Sigmoid colon (tissue), 4 donors: ENCODE measurements at regions not wholly inside any gene's neighbourhood (a gene's known extent, or its start where the extent isn't known, plus 50 kb on each side); places are given as distances from the start of the nearest gene placed in this dataset.
A peak's percentile ranks its signal among the peaks of the same experiment; 100 is the strongest.

Experiments
- EP300 ChIP-seq, 4 donors: sonication (generic); formaldehyde crosslinking; IDR thresholded peaks; one replicate each; pipeline ENCODE4 v1.6.1; 2017; ENCODE audit warnings: antibody characterized with exemption in 4 of 4
- POLR2A ChIP-seq, 2 donors: fragments of 450-650 bp; IDR thresholded peaks; one replicate each; pipeline ENCODE4 v1.6.1; 2016; ENCODE audit warnings: antibody characterized with exemption in 2 of 2, mild to moderate bottlenecking in 2 of 2, moderate library complexity in 2 of 2
- POLR2AphosphoS5 ChIP-seq, 4 donors: sonication (generic); formaldehyde crosslinking; IDR thresholded peaks; one replicate each; pipeline ENCODE4 v1.6.1; 2017; ENCODE audit warnings: antibody characterized with exemption in 4 of 4
- TF ChIP-seq, protein P1 (sequence below), 4 experiments: fragments of 450-650 bp in 3 of 4; fragments of 200-600 bp in 1 of 4; IDR thresholded peaks; one replicate each; pipeline ENCODE4 v1.5.1; 2016 to 2019; ENCODE audit warnings: antibody characterized with exemption in 4 of 4, mild to moderate bottlenecking in 3 of 4, moderate library complexity in 2 of 4

DNA sequence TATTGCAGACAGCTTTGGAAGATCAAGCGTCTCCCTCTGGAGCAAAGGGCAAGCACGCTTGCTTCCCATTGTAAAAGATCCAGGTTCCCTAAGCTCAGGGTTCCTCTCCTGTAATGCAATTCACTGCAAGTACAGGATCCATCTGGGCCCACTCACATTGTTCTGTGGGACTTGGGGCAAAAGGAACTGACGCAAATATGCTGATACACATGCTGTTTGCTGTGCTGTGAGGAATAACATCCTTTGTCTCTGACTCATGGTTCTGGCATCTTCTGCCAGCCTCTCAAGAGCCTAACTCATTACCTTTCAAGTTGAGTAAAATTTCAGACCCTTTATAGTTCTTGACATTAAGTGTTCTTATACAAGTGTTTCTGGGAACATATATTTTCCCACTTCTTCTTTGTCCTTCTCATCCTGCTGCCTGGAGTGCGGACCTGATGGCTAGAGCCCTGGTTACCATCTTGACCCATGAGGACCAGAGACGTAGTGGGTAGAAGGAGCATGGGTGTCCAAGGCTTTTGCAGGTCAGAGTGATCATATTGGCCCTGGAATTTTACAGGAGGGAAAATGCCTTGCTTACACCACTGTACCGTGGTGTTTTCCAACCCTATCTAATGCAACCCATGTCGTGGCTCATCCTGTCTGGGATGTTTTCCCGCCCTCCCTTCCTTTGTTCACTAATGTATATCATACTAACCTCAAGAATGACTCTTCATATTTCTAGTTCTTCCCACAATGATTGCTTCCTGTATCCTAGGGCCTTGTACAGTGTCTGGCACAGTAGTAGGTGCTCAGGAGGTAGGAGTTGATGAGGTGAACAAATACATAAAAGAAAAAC lies 145.7 kb upstream of the GLI2 start:
- TF ChIP-seq POLR2AphosphoS5 (IDR thresholded peaks at IDR 0.05) = peak in 1 of 4 donors; percentile 36
- TF ChIP-seq, protein P1, sequence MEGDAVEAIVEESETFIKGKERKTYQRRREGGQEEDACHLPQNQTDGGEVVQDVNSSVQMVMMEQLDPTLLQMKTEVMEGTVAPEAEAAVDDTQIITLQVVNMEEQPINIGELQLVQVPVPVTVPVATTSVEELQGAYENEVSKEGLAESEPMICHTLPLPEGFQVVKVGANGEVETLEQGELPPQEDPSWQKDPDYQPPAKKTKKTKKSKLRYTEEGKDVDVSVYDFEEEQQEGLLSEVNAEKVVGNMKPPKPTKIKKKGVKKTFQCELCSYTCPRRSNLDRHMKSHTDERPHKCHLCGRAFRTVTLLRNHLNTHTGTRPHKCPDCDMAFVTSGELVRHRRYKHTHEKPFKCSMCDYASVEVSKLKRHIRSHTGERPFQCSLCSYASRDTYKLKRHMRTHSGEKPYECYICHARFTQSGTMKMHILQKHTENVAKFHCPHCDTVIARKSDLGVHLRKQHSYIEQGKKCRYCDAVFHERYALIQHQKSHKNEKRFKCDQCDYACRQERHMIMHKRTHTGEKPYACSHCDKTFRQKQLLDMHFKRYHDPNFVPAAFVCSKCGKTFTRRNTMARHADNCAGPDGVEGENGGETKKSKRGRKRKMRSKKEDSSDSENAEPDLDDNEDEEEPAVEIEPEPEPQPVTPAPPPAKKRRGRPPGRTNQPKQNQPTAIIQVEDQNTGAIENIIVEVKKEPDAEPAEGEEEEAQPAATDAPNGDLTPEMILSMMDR (IDR thresholded peaks at IDR 0.05) = no peak
- no peak for TF ChIP-seq POLR2A (IDR thresholded peaks at IDR 0.05)
- TF ChIP-seq EP300 (IDR thresholded peaks at IDR 0.05) = no peak
